OCI-LY3 (cell line): ENCODE measurements at regions not wholly inside any gene's neighbourhood (a gene's known extent, or its start where the extent isn't known, plus 50 kb on each side); places are given as distances from the start of the nearest gene placed in this dataset.

Source experiments
- H2AFZ ChIP-seq: fragments of 200-600, 300-600 bp; shearing (Covaris generic); 2 replicates; pipeline ENCODE4 v1.6.0; 2014; ENCODE audit warnings: antibody characterized with exemption, low read depth, low read length
- H3K27ac ChIP-seq: fragments of 200-600, 300-600 bp; sonication (generic); 2 replicates; pipeline ENCODE4 v1.5.1; 2014; ENCODE audit warnings: mild to moderate bottlenecking, low read length, moderate library complexity, mixed read lengths
- H3K27me3 ChIP-seq: fragments of 200-600, 300-600 bp; sonication (generic); 2 replicates; pipeline ENCODE4 v1.6.1; 2014; ENCODE audit warnings: low read depth, low read length, mixed read lengths
- H3K36me3 ChIP-seq: fragments of 200-600, 300-600 bp; sonication (generic); replicated peaks from 2 replicates; pipeline ENCODE3; 2014; ENCODE audit warnings: low read depth, low read length, mixed read lengths
- H3K4me1 ChIP-seq: fragments of 300-600, 200-600 bp; sonication (generic); 2 replicates; pipeline ENCODE4 v1.6.1; 2014; ENCODE audit warnings: low read length, mixed read lengths
- H3K4me2 ChIP-seq: fragments of 200-600, 300-600 bp; sonication (generic); 2 replicates; pipeline ENCODE4 v1.6.1; 2014; ENCODE audit warnings: low read length, mixed read lengths
- H3K4me3 ChIP-seq: fragments of 300-600, 200-600 bp; sonication (generic); 2 replicates; pipeline ENCODE4 v1.5.1; 2014; ENCODE audit warnings: antibody characterized with exemption, mild to moderate bottlenecking, low read length, moderate library complexity
- H3K79me2 ChIP-seq: fragments of 300-600, 200-600 bp; shearing (Covaris generic); 2 replicates; pipeline ENCODE4 v1.6.1; 2014; ENCODE audit warnings: mild to moderate bottlenecking, low read length, mixed read lengths
- H3K9ac ChIP-seq: fragments of 300-600, 200-600 bp; shearing (Covaris generic); 2 replicates; pipeline ENCODE4 v1.6.0; 2014; ENCODE audit warnings: mild to moderate bottlenecking, low read length, moderate library complexity
- H3K9me3 ChIP-seq: fragments of 200-600, 300-600 bp; shearing (Covaris generic); 2 replicates; pipeline ENCODE4 v1.6.1; 2014; ENCODE audit warnings: low read length, mixed read lengths; ENCODE audit not compliant: insufficient read depth
- H4K20me1 ChIP-seq: fragments of 200-600, 300-600 bp; sonication (generic); 2 replicates; pipeline ENCODE4 v1.6.1; 2016; ENCODE audit warnings: low read length, mixed read lengths; ENCODE audit not compliant: insufficient read depth
- EZH2phosphoT487 ChIP-seq: fragments of 200-600 bp; shearing (Covaris generic); IDR thresholded peaks from 2 replicates; pipeline ENCODE4 v1.6.1; 2018; ENCODE audit warnings: antibody characterized with exemption, mixed run types, low read depth
- TF ChIP-seq, protein P1 (sequence below): fragments of 200-600, 300-600 bp; sonication (generic); IDR thresholded peaks from 2 replicates; pipeline ENCODE4 v1.5.1; 2014; ENCODE audit warnings: antibody characterized with exemption, low read length, low read depth

DNA sequence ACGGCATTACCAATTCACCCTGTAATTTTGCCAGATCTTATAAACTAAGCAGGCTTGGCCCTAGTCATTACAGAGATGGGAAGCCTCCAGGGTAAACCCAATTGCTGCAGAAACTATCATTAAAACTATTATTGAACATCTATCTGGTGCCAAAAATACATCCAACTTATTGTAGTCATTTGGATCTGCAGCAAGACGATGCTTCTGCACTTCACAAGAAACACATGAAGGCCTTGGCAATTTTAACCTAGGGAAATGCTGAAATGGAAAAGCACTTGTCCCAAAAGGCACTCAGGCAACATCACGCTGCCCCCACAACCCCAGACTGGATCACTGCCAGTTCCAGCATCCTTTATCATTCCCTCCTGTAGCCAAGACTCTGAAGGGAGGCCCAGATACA is 85.3 kb upstream of the ACVR2A start:
- Histone ChIP-seq H3K27ac (no peak overlapping the region), H3K79me2 (no peaks in the 10 kb centered on the region), H3K9ac (no peak overlapping the region), H3K4me3 (no peak overlapping the region), H3K36me3 (no peaks in the 10 kb centered on the region), H3K4me1 (no peaks in the 10 kb centered on the region), H3K4me2 (no peak overlapping the region), H3K9me3 (no peaks in the 10 kb centered on the region), H3K27me3 (no peaks in the 10 kb centered on the region), H2AFZ (no peak overlapping the region), H4K20me1 (no peaks in the 10 kb centered on the region)
- TF ChIP-seq, protein P1, sequence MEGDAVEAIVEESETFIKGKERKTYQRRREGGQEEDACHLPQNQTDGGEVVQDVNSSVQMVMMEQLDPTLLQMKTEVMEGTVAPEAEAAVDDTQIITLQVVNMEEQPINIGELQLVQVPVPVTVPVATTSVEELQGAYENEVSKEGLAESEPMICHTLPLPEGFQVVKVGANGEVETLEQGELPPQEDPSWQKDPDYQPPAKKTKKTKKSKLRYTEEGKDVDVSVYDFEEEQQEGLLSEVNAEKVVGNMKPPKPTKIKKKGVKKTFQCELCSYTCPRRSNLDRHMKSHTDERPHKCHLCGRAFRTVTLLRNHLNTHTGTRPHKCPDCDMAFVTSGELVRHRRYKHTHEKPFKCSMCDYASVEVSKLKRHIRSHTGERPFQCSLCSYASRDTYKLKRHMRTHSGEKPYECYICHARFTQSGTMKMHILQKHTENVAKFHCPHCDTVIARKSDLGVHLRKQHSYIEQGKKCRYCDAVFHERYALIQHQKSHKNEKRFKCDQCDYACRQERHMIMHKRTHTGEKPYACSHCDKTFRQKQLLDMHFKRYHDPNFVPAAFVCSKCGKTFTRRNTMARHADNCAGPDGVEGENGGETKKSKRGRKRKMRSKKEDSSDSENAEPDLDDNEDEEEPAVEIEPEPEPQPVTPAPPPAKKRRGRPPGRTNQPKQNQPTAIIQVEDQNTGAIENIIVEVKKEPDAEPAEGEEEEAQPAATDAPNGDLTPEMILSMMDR: no peak
- no peak for TF ChIP-seq EZH2phosphoT487

- TF ChIP-seq, protein P1: no peak
- TF ChIP-seq EZH2phosphoT487: no peak
- Histone ChIP-seq H3K79me2 (no peaks in the 10 kb centered on the region), H3K27me3 (no peaks in the 10 kb centered on the region), H3K9ac (no peak overlapping the region), H3K4me1 (no peaks in the 10 kb centered on the region), H3K4me3 (no peak overlapping the region), H3K36me3 (no peaks in the 10 kb centered on the region), H3K27ac (no peak overlapping the region), H2AFZ (no peak overlapping the region), H3K4me2 (no peak overlapping the region), H4K20me1 (no peaks in the 10 kb centered on the region), H3K9me3 (no peaks in the 10 kb centered on the region)
These were observed 86.0 kb upstream of the ACVR2A start for GRCh38 chr2:147758821-147759220.

DNA sequence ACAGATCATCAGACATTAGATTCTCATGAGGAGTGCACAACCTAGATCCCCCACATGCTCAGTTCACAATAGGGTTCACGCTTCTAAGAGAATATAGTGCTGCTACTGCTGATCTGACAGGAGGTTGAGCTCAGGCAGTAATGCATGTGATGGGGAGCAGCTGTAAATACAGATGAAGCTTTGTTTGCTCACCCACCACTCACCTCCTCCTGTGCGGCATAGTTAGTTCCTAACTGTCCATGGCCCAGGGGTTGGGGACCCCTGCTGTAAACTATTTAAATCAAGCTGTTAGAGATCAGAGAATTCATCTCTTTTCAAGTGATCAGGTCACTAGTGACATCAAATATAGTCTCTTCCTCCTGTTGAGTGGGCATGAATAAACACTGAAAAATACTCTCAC is 88.8 kb upstream of the ACVR2A start:
- H2AFZ ChIP-seq: no peak overlapping the region
- no peak overlapping the region for H3K9ac ChIP-seq
- TF ChIP-seq, protein P1: no peak
- TF ChIP-seq EZH2phosphoT487: no peak
- no peak overlapping the region for H3K27ac ChIP-seq
- no peak overlapping the region for H3K4me2 ChIP-seq
- H3K79me2 ChIP-seq: no peaks in the 10 kb centered on the region
- H3K27me3 ChIP-seq: no peaks in the 10 kb centered on the region
- H4K20me1 ChIP-seq: no peaks in the 10 kb centered on the region
- no peaks in the 10 kb centered on the region for H3K9me3 ChIP-seq
- H3K36me3 ChIP-seq: no peaks in the 10 kb centered on the region
- no peak overlapping the region for H3K4me3 ChIP-seq
- H3K4me1 ChIP-seq: no peaks in the 10 kb centered on the region

GRCh38 chr2:147740211-147740927 is 104.5 kb upstream of the ACVR2A start:
- H3K4me2 ChIP-seq: no peak overlapping the region
- no peaks in the 10 kb centered on the region for H3K4me1 ChIP-seq
- no peak overlapping the region for H3K9ac ChIP-seq
- H3K4me3 ChIP-seq: no peak overlapping the region
- H3K27me3 ChIP-seq: no peaks in the 10 kb centered on the region
- no peaks in the 10 kb centered on the region for H4K20me1 ChIP-seq
- H2AFZ ChIP-seq: no peak overlapping the region
- no peak overlapping the region for H3K27ac ChIP-seq
- TF ChIP-seq, protein P1: no peak
- no peak for TF ChIP-seq EZH2phosphoT487
- H3K36me3 ChIP-seq: no peaks in the 10 kb centered on the region
- no peaks in the 10 kb centered on the region for H3K9me3 ChIP-seq
- H3K79me2 ChIP-seq: no peaks in the 10 kb centered on the region
